IMR-90 (cell line): ENCODE measurements at regions not wholly inside any gene's neighbourhood (a gene's known extent, or its start where the extent isn't known, plus 50 kb on each side); places are given as distances from the start of the nearest gene placed in this dataset.

Experiments
- CTCF ChIP-seq: conservative IDR thresholded peaks from 2 replicates; pipeline ENCODE4 v1.5.1; 2012; ENCODE audit warnings: mild to moderate bottlenecking, low read depth, low read length, improper control_type of control experiment
- MXI1 ChIP-seq: IDR thresholded peaks from 2 replicates; pipeline ENCODE4 v1.6.1; 2012; ENCODE audit warnings: low read depth, mild to moderate bottlenecking, low read length, moderate library complexity, borderline replicate concordance
- POLR2A ChIP-seq: IDR thresholded peaks from 2 replicates; pipeline ENCODE4 v1.6.1; 2012; ENCODE audit warnings: mild to moderate bottlenecking, low read depth, low read length
- RAD21 ChIP-seq: IDR thresholded peaks from 2 replicates; pipeline ENCODE4 v1.6.1; 2012; ENCODE audit warnings: low read length, improper control_type of control experiment
- USF2 ChIP-seq: fragments of 150-350 bp; IDR thresholded peaks from 2 replicates; pipeline ENCODE4 v1.6.1; 2017; ENCODE audit warnings: mild to moderate bottlenecking, antibody characterized with exemption, low read length, low read depth

GRCh38 chr2:104420420-104420819 lies 433.5 kb upstream of the POU3F3 start:
- no peak for TF ChIP-seq RAD21
- no peak for TF ChIP-seq CTCF
- no peak for TF ChIP-seq POLR2A
- TF ChIP-seq USF2, result no peak
- no peak for TF ChIP-seq MXI1
